Ovary (tissue), 7 donors: ENCODE measurements at regions not wholly inside any gene's neighbourhood (a gene's known extent, or its start where the extent isn't known, plus 50 kb on each side); places are given as distances from the start of the nearest gene placed in this dataset.

Source experiments
- DNase-seq, 5 donors: peaks; one replicate each; pipeline ENCODE4 v3.0.0-alpha.2; 2019 to 2020
- H3K27ac ChIP-seq, 2 donors: fragments of 200-600 bp; one replicate each; pipeline versions ENCODE4 v1.5.1 to v1.8.0; 2019 to 2022
- H3K27me3 ChIP-seq: fragments of 200-600 bp; one replicate; pipeline ENCODE4 v1.8.0; 2022
- H3K36me3 ChIP-seq: fragments of 200-600 bp; sonication (generic); one replicate; pipeline ENCODE4 v1.5.1; 2019
- H3K4me1 ChIP-seq: one replicate; pipeline ENCODE4 v1.8.1; 2013; ENCODE audit warnings: mild to moderate bottlenecking, moderate library complexity; ENCODE audit not compliant: insufficient read depth
- H3K4me3 ChIP-seq: fragments of 200-600 bp; sonication (generic); one replicate; pipeline ENCODE4 v1.5.1; 2017
- H3K9me3 ChIP-seq, 2 donors: fragments of 200-600 bp in 1 of 2; sonication (generic) in 1 of 2; one replicate each; pipeline versions ENCODE4 v1.5.1 to v1.8.1; 2013 to 2019; ENCODE audit warnings: mild to moderate bottlenecking in 1 of 2, moderate library complexity in 1 of 2
- CTCF ChIP-seq, 3 donors: fragments of 450-650 bp in 2 of 3; fragments of 200-600 bp in 1 of 3; IDR thresholded peaks; one replicate each; pipeline versions ENCODE4 v1.5.1 to v1.8.0; 2016 to 2022; ENCODE audit warnings: antibody characterized with exemption in 3 of 3, mild to moderate bottlenecking in 1 of 3
- EP300 ChIP-seq: sonication (generic); formaldehyde crosslinking; IDR thresholded peaks from one replicate; pipeline ENCODE4 v1.6.1; 2017; ENCODE audit warnings: antibody characterized with exemption
- POLR2A ChIP-seq: fragments of 450-650 bp; IDR thresholded peaks from one replicate; pipeline ENCODE4 v1.6.1; 2017; ENCODE audit warnings: antibody characterized with exemption, mild to moderate bottlenecking, moderate library complexity
- WGBS, 3 donors: extraction: QIAGEN DNeasy Blood & Tissue Kit in 1 of 3; methylation state at CpG; one replicate each; pipeline versions ENCODE4 v1.1.5 to v1.1.7; 2013 to 2017; 5-methylcytosine and 5-hydroxymethylcytosine counted together
- intact Hi-C, 4 donors: fragments of 100-400 bp; cut with DNase I; formaldehyde crosslinking; loops; one replicate each; pipeline versions ENCODE4 v1.11.0 to v1.15.1; 2022 to 2023
- donor health status: DM: no; HTN: no; CAD: no; lungs with moderate emphysema.
- donor health status: DM: no; HTN: no; CAD: no.
- donor health status: Bipolar disorder and iron deficiency.
- donor health status: DM: no; HTN: no; CAD: no.
- donor health status: DM: yes; HTN: yes; CAD: no.

GRCh38 chr5:179414459-179415261, 69.4 kb upstream of the ADAMTS2 start:
- Histone ChIP-seq H3K27me3 (no peaks in the 10 kb centered on the region), H3K4me3 (no peak overlapping the region), H3K4me1 (no peaks in the 10 kb centered on the region), H3K36me3 (no peaks in the 10 kb centered on the region), H3K27ac (no peak overlapping the region), H3K9me3 (no peaks in the 10 kb centered on the region)
- TF ChIP-seq POLR2A (no peak), CTCF (IDR thresholded peaks at IDR 0.05) (no peak), EP300 (no peak)
- 69 to 81% (median 76%) methylated on average over 10 of the region's 10 CpGs for WGBS, 3 donors
- DNase-seq, result no peak
- intact Hi-C loops, result no loop called here

GRCh38 chr5:179413711-179414458, 68.6 kb upstream of the ADAMTS2 start:
- Histone ChIP-seq H3K4me3 (no peak overlapping the region), H3K27me3 (no peaks in the 10 kb centered on the region), H3K27ac (no peak overlapping the region), H3K4me1 (no peaks in the 10 kb centered on the region), H3K36me3 (no peaks in the 10 kb centered on the region), H3K9me3 (no peaks in the 10 kb centered on the region)
- 82 to 88% (median 86%) methylated on average over 14 of the region's 14 CpGs for WGBS, 3 donors
- TF ChIP-seq CTCF (IDR thresholded peaks at IDR 0.05), result no peak
- TF ChIP-seq EP300, result no peak
- no peak for TF ChIP-seq POLR2A
- DNase-seq, result no peak
- intact Hi-C loops, result no loop called here

GRCh38 chr5:179413086-179413690, 67.9 kb upstream of the ADAMTS2 start:
- Histone ChIP-seq H3K4me1 (no peaks in the 10 kb centered on the region), H3K27me3 (no peaks in the 10 kb centered on the region), H3K9me3 (no peaks in the 10 kb centered on the region), H3K36me3 (no peaks in the 10 kb centered on the region), H3K27ac (no peak overlapping the region), H3K4me3 (no peak overlapping the region)
- no peak for DNase-seq
- 86 to 92% (median 87%) methylated on average over 11 of the region's 11 CpGs for WGBS, 3 donors
- no peak for TF ChIP-seq EP300
- no peak for TF ChIP-seq CTCF (IDR thresholded peaks at IDR 0.05)
- intact Hi-C loops, result no loop called here

GRCh38 chr5:179411161-179411841, 66.0 kb upstream of the ADAMTS2 start:
- Histone ChIP-seq H3K9me3 (no peaks in the 10 kb centered on the region), H3K4me3 (no peak overlapping the region), H3K4me1 (peaks cover under 1% of the 10 kb centered on the region), H3K27ac (no peak overlapping the region), H3K27me3 (no peaks in the 10 kb centered on the region), H3K36me3 (no peaks in the 10 kb centered on the region)
- 93 to 96% (median 94%) methylated on average over 13 to 14 of the region's 14 CpGs for WGBS, 3 donors
- intact Hi-C loops, result no loop called here
- DNase-seq, result no peak
- TF ChIP-seq CTCF (IDR thresholded peaks at IDR 0.05) (no peak), POLR2A (no peak), EP300 (no peak)
